IMR-90 (cell line): ENCODE measurements at regions not wholly inside any gene's neighbourhood (a gene's known extent, or its start where the extent isn't known, plus 50 kb on each side); places are given as distances from the start of the nearest gene placed in this dataset.

Experiments used
- ATAC-seq: fragments of 200-7000 bp; cut with Tn5 transposase; 2 replicates; pipeline ENCODE4 v1.9.1; 2020; ENCODE audit warnings: low read depth, mild to moderate bottlenecking, moderate library complexity
- BruUV-seq: library from RNA; stranded (reverse); fragments of 400-500 nt; replicated peaks from 2 replicates; lab custom pipeline; 2021; lab: Mats Ljungman, UMichigan
- CTCF ChIA-PET: fragments of 300-600 bp; formaldehyde crosslinking; extraction: SDS; loops from one replicate; lab custom pipeline; 2021; ENCODE audit warnings: antibody characterized with exemption; lab: Yijun Ruan, JAX
- POLR2A ChIA-PET: fragments of 300-600 bp; sonication (Branson Sonifier 250); formaldehyde crosslinking; loops from one replicate; lab custom pipeline; 2022; ENCODE audit warnings: antibody characterized with exemption; ENCODE audit not compliant: unreplicated experiment; lab: Charles Lee
- DNase-seq: peaks from one replicate; pipeline ENCODE4 v3.0.0; 2013
- H2AFZ ChIP-seq: replicated peaks from 2 replicates; pipeline ENCODE3; 2013; ENCODE audit warnings: low read length, mild to moderate bottlenecking; ENCODE audit not compliant: poor library complexity
- H2AK5ac ChIP-seq: 2 replicates; pipeline ENCODE4 v1.6.1; 2013; ENCODE audit warnings: low read depth, low read length, inconsistent platforms
- H2AK9ac ChIP-seq: replicated peaks from 2 replicates; pipeline ENCODE3; 2013; ENCODE audit warnings: mild to moderate bottlenecking, low read depth, low read length, moderate library complexity; ENCODE audit not compliant: poor library complexity
- H2BK120ac ChIP-seq: 2 replicates; pipeline ENCODE4 v1.6.1; 2013; ENCODE audit warnings: low read depth, low read length, inconsistent platforms
- H2BK15ac ChIP-seq: 3 replicates; pipeline ENCODE4 v1.6.1; 2013; ENCODE audit warnings: low read depth, low read length, inconsistent platforms
- H2BK20ac ChIP-seq: 2 replicates; pipeline ENCODE4 v1.6.1; 2013; ENCODE audit warnings: low read depth, mild to moderate bottlenecking, inconsistent platforms, low read length, moderate library complexity
- H2BK5ac ChIP-seq: 2 replicates; pipeline ENCODE4 v1.6.1; 2013; ENCODE audit warnings: mild to moderate bottlenecking, low read depth, low read length, inconsistent platforms; ENCODE audit not compliant: poor library complexity, severe bottlenecking
- H3K14ac ChIP-seq: replicated peaks from 2 replicates; pipeline ENCODE4 v1.6.1; 2013; ENCODE audit warnings: low read depth, low read length, inconsistent platforms
- H3K18ac ChIP-seq: 2 replicates; pipeline ENCODE4 v1.6.1; 2013; ENCODE audit warnings: low read depth, low read length, control low read depth
- H3K23ac ChIP-seq: 2 replicates; pipeline ENCODE4 v1.6.1; 2013; ENCODE audit warnings: low read depth, low read length, inconsistent platforms
- H3K27ac ChIP-seq: 2 replicates; pipeline ENCODE4 v1.5.1; 2013; ENCODE audit warnings: mild to moderate bottlenecking, control low read depth, low read length; ENCODE audit not compliant: insufficient read depth
- H3K27me3 ChIP-seq: 2 replicates; pipeline ENCODE4 v1.6.1; 2013; ENCODE audit warnings: low read length; ENCODE audit not compliant: control insufficient read depth, insufficient read depth
- H3K36me3 ChIP-seq: 2 replicates; pipeline ENCODE4 v1.6.1; 2013; ENCODE audit warnings: low read length, mixed read lengths; ENCODE audit not compliant: control insufficient read depth, insufficient read depth
- H3K4ac ChIP-seq: 2 replicates; pipeline ENCODE4 v1.6.1; 2013; ENCODE audit warnings: low read depth, low read length, inconsistent platforms
- H3K4me1 ChIP-seq: 2 replicates; pipeline ENCODE4 v1.6.1; 2013; ENCODE audit warnings: low read length, mixed read lengths; ENCODE audit not compliant: control insufficient read depth, insufficient read depth
- H3K4me2 ChIP-seq: 2 replicates; pipeline ENCODE4 v1.6.1; 2013; ENCODE audit warnings: low read depth, mild to moderate bottlenecking, control low read depth, low read length, moderate library complexity
- H3K4me3 ChIP-seq: 2 replicates; pipeline ENCODE4 v1.5.1; 2013; ENCODE audit warnings: low read depth, mild to moderate bottlenecking, control low read depth, low read length, moderate library complexity; ENCODE audit not compliant: insufficient read depth
- H3K56ac ChIP-seq: 2 replicates; pipeline ENCODE4 v1.6.1; 2013; ENCODE audit warnings: low read length, inconsistent platforms; ENCODE audit not compliant: insufficient read depth; ENCODE audit errors: extremely low read depth
- H3K79me1 ChIP-seq, 2 experiments: 2 replicates each; pipeline ENCODE4 v1.6.1; 2013; ENCODE audit warnings: low read length in 2 of 2, inconsistent platforms in 1 of 2, low read depth in 1 of 2
- H3K9ac ChIP-seq: 2 replicates; pipeline ENCODE4 v1.6.1; 2013; ENCODE audit warnings: low read depth, low read length, control low read depth
- H3K9me1 ChIP-seq: 2 replicates; pipeline ENCODE4 v1.6.1; 2013; ENCODE audit warnings: low read length, inconsistent platforms; ENCODE audit not compliant: insufficient read depth
- H3K9me3 ChIP-seq: 2 replicates; pipeline ENCODE4 v1.6.1; 2013; ENCODE audit warnings: low read length; ENCODE audit not compliant: control insufficient read depth, insufficient read depth
- H4K20me1 ChIP-seq: 2 replicates; pipeline ENCODE4 v1.6.1; 2013; ENCODE audit warnings: low read length, inconsistent platforms; ENCODE audit not compliant: insufficient read depth
- H4K5ac ChIP-seq: 2 replicates; pipeline ENCODE4 v1.6.1; 2013; ENCODE audit warnings: mild to moderate bottlenecking, low read depth, low read length, control low read depth
- H4K8ac ChIP-seq, 2 experiments: 2 replicates each; pipeline ENCODE4 v1.6.1; 2013; ENCODE audit warnings: low read depth in 2 of 2, low read length in 2 of 2, control low read depth in 1 of 2, inconsistent platforms in 1 of 2
- H4K91ac ChIP-seq: 2 replicates; pipeline ENCODE4 v1.6.1; 2013; ENCODE audit warnings: low read depth, low read length, inconsistent platforms; ENCODE audit not compliant: insufficient read depth
- BHLHE40 ChIP-seq: fragments of 150-350 bp; IDR thresholded peaks from 2 replicates; pipeline ENCODE4 v1.6.1; 2016; ENCODE audit warnings: mild to moderate bottlenecking, low read depth, low read length
- POLR2A ChIP-seq: IDR thresholded peaks from 2 replicates; pipeline ENCODE4 v1.6.1; 2012; ENCODE audit warnings: mild to moderate bottlenecking, low read depth, low read length
- WGBS, 2 experiments: methylation state at CpG; one replicate each; pipeline versions ENCODE4 v1.1.5 to v1.1.7; 2013; ENCODE audit warnings: missing lambda C conversion rate in 2 of 2; ENCODE audit not compliant: insufficient read length in 1 of 2; ENCODE audit errors: extremely low coverage in 2 of 2; 5-methylcytosine and 5-hydroxymethylcytosine counted together
- dilution Hi-C: fragments of 300-500 bp; cut with HindIII; formaldehyde crosslinking; loops from one replicate; pipeline ENCODE4 v1.14.3; 2018; ENCODE audit warnings: low sequenced_read_pairs; ENCODE audit not compliant: unreplicated experiment
- in situ Hi-C: fragments of 300-500 bp; cut with MboI; formaldehyde crosslinking; loops from 3 replicates; pipeline ENCODE4 v1.14.3; 2019; ENCODE audit warnings: low sequenced_read_pairs, inconsistent platforms, mixed read lengths
- intact Hi-C: fragments of 100-400 bp; cut with micrococcal nuclease; formaldehyde crosslinking; loops from 2 replicates; pipeline ENCODE4 v1.10.0; 2022

GRCh38 chr14:89678768-89679167, 261.7 kb upstream of the FOXN3 start:
- H2BK5ac ChIP-seq = no peak overlapping the region
- no peak overlapping the region for H4K5ac ChIP-seq
- H3K56ac ChIP-seq = no peak overlapping the region
- H3K23ac ChIP-seq = no peak overlapping the region
- BruUV-seq = no TSS peak
- no peak overlapping the region for H2BK120ac ChIP-seq
- in situ Hi-C loops = no loop called here
- no peak overlapping the region for H2BK20ac ChIP-seq
- no peak overlapping the region for H2AFZ ChIP-seq
- no peak overlapping the region for H2AK9ac ChIP-seq
- H3K36me3 ChIP-seq = no peaks in the 10 kb centered on the region
- H4K91ac ChIP-seq = no peak overlapping the region
- ChIA-PET POLR2A (no interaction called here), CTCF (no interaction called here)
- intact Hi-C loops = no loop called here
- 0 out of 2 replicates have a peak, but pooled peaks cover 1% of the 10 kb centered on the region for H3K9me3 ChIP-seq
- no peaks in the 10 kb centered on the region for H3K27me3 ChIP-seq
- H3K27ac ChIP-seq = no peak overlapping the region
- H3K4me3 ChIP-seq = no peak overlapping the region
- no peak overlapping the region for H3K9ac ChIP-seq
- no peak overlapping the region for H4K8ac ChIP-seq
- no peak overlapping the region for H3K18ac ChIP-seq
- no peak overlapping the region for H3K14ac ChIP-seq
- H3K79me1 ChIP-seq = no peaks in the 10 kb centered on the region
- dilution Hi-C loops = no loop called here
- H3K4ac ChIP-seq = no peak overlapping the region
- H4K20me1 ChIP-seq = no peaks in the 10 kb centered on the region
- H3K4me2 ChIP-seq = no peak overlapping the region
- no peak for DNase-seq
- no CpG with 5 or more reads among the region's 2 CpGs for WGBS, 2 experiments
- no peak overlapping the region for H2BK15ac ChIP-seq
- TF ChIP-seq POLR2A (no peak), BHLHE40 (no peak)
- no peak overlapping the region for H2AK5ac ChIP-seq
- ATAC-seq = no peak
- peaks cover 3% of the 10 kb centered on the region for H3K4me1 ChIP-seq
- H3K9me1 ChIP-seq = no peaks in the 10 kb centered on the region
